ENCODE measurements at regions not wholly inside any gene's neighbourhood (a gene's known extent, or its start where the extent isn't known, plus 50 kb on each side); places are given as distances from the start of the nearest gene placed in this dataset.

DNA sequence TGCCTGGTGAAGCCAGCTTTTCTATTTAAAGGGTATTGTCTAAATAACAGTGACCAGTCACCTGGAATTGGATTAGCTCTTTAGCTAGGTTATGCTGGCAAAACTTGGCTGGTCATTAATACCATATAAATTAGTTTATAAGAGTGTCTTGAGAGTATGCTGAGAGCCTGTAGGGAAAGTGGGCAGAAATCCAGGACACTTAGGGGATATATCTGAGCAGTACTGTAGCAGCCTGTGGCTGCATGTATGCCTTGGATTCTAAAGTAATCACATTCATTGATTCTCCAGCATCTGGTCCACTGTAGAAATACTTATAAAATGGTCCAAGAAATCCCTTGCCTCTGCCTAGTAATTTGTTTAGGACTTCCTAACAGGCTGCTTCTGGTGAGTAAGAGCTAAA is 288.9 kb upstream of the DMAC1 start:
- DNase-seq (ENCODE audit: low read depth in 2 of 2) = no peak

DNA sequence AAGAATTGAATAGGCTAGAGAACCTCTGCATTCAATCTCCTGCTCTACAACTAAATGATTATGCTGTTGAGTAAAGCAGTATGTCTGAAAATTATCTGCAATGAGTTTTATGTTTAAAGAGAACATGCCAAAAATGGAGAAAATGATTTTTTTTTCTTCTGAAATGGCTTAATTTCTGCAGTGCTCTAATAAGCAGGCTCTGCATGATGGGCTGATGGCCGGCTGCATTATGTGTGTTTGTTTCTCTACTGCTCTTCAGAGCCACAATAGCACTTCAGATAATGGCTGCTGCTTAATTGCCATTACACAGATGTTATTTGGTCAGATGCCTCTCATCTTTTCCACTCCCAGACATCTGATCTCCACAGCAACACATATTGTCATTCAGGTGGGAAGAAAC is 286.4 kb upstream of the DMAC1 start:
- no peak for DNase-seq (ENCODE audit: low read depth in 2 of 2)

DNA sequence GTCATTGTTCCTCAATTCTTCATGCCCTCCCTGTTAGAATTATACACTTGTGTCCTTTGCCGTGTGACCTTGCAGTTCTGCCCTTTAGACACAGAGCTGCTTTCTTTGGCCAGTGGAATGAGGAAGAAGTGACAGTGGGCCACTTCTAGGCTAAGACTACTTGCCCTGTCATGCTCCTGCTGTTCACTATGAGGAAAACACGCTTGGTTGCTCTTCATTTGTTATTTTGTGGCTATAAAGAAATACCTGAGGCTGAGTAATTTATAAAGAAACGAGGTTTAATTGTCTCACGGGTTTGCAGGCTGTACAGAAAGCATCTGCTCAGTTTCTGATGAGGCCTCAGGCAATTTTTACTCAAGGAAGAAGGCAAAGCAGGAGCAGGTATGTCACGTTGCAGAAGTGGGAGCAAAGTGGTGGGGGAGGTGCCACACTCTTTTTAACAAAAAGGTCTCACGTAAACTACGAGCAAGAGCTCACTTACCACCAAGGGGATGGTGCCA is 279.1 kb upstream of the DMAC1 start:
- DNase-seq (ENCODE audit: low read depth in 2 of 2) = no peak

DNA sequence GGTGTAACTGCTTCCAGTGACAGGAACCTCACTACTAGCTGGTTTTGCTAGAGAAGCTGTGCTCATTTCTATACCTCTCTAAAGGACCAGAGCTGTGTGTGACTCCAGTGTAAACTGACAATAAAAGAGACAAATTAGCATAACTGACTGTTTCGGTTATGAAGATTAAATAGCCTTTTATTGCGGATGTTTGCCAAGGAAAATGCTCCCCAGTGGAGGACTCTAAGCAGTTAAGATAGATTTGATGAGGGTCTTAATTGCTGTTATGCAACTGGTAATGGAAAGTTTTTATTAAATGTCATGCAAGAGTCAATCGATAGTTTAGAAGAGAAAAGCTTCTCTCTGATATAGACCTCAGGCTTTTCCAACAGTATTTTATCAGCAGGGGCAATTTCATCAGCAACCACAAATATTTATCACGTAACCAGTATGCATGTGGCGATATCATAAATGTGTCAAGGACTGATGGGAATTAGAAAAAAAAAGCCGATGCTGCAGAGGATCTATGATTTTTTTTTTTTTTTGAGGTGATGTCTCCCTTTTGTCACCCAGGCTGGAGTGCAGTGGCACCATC is 275.2 kb upstream of the DMAC1 start:
- no peak for DNase-seq (ENCODE audit: low read depth in 2 of 2)

DNA sequence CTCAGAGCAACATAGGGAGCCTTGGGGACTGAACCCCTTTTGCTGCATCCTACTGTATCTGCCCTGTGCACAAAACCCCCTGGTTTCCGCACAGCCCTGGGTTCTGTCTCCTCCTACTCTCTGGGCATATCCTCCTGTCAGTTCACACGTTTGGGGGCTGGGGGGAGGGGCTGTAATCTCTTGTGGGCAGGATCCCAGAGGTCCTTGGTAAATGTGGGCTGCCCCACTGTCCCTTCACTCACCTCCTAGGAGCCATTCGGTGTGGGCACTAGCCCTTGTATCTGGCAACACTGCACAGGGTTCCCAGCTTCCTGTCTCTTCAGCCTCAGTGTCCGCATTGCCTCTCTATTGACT is 271.8 kb upstream of the DMAC1 start:
- DNase-seq (ENCODE audit: low read depth in 2 of 2) = no peak

DNA sequence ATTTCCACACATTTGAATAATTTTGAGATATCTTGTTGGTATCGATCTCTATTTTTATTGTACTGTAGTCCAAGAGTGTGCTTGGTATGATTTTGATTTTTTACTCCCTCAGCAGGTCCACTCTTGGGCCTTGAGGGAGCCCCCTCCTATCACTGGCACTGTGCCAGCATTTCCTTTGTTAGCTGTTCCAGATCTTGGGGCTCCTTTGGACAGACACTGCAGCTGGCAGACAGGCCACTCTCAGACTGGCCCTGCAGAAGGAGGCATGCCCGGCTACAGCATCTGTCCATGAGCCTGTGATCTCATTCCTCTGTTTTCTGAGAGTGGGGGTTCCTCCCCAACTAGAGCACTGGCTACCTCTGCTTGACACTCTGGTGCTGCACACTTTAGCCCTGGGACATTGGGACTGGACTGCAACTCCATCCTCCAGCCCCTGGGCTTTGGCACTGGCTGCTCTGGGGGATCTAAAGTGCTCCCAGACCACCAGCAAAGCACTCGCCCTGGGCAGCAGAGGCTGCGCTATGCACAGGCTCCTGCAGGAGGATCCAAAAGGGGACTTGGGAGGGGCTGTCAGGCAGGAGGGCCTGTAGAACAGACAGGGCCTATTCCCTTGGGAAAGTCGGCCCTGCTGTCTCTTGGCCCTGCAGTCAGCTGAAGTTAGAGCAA is 271.3 kb upstream of the DMAC1 start:
- DNase-seq (ENCODE audit: low read depth in 2 of 2) = no peak

DNA sequence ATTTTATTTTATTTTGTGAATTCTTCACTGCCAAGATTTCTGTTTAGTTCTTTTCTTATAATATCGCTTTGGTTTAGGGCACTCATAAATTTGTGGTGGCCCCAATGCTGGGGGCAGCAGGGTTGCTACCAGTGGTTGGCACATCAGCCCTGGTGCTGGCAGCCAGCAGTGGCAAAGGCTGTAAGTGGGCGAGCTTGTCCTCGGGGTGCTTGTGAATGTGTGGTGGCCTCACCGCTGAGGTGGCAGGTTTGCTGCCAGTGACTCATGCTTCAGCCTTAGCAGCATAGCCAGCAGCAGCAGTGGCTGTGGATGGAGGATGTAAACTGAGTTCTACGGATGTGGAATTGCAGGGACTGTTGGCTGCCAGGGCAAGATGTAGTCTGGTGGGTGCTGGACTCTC is 262.9 kb upstream of the DMAC1 start:
- DNase-seq (ENCODE audit: low read depth in 2 of 2) = no peak

DNA sequence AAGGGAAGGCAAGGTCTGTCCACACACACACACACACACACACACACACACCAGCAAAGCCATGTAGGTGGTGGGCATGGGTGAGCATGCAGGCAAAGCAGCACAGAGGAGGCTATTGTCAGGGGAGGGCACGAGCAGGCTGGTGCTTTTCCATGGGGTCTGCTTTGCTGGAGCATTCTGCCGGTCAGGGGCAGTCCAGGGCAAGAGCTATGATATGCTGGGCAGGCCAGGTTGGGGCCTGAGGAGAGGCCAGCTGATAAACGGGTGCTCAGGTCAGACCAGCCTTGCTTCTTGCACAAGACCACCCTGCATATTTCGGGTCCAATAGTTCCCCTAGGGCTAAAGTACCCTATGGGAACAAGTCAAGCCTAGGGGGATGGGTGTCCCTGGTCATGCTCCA is 253.9 kb upstream of the DMAC1 start:
- no peak for DNase-seq (ENCODE audit: low read depth in 2 of 2)

DNA sequence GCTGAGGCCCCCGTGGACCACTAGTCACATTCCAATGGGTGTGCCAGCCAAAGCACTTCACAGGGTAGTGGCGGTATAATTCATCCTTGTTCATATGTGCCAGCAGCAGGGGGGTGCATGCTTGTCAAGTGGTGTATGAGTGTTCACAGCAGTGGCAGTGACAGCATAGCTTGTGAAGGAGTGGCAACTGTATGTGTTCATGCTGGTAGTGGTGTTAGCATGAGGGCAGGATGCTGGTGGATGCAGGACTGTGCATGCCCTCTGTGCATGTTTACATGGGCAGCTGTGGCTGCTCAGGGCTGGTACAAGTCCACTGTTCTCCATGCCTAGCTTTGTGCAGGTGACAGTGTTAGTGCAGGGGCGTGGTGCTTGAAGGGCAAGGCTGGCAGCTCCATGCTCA is 253.4 kb upstream of the DMAC1 start:
- no peak for DNase-seq (ENCODE audit: low read depth in 2 of 2)

DNA sequence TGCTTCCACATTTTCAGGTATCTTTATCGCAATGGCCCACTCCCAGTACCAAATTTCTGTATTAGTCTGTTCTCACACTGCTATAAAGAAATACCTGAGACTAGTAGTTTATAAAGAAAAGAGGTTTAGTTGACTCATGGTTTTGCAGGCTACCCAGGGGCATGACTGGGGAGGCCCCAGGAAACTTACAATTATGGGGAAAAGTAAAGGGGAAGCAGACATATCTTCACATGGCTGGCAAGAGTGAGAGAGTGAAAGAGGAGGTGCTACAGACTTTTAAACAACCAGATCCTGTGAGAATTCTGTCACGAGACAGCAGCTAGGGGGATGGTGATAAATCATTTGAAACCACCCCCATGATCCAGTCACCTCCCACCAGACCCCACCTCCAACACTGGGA is 238.2 kb upstream of the DMAC1 start:
- DNase-seq (ENCODE audit: low read depth in 2 of 2) = no peak

DNA sequence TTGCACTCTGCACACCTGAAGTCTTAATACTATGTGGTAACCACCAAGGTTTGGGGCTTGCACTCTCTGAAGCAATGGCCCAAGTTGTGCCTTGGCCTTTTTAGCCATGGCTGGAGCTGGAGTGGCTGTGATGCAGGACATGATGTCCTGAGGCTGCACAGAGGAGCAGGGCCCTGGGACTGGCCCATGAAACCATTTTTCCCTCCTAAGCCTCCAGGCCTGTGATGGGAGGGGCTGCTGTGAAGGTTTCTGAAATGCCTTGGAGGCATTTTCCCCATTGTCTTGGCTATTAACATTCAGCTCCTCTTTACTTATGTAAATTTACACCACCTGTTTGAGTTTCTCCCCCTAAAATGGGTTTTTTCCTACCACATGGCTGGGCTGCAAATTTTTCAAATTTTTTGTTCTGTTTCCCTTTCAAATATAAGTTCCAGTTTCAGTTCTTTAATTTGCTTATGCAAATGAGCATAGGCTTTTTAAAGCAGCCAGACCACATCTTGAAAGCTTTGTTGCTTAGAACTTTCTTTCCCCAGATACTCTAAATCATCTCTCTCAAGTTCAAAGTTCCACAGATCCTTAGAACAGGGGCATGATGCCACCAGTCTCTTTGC is 237.4 kb upstream of the DMAC1 start:
- DNase-seq (ENCODE audit: low read depth in 2 of 2) = no peak

DNA sequence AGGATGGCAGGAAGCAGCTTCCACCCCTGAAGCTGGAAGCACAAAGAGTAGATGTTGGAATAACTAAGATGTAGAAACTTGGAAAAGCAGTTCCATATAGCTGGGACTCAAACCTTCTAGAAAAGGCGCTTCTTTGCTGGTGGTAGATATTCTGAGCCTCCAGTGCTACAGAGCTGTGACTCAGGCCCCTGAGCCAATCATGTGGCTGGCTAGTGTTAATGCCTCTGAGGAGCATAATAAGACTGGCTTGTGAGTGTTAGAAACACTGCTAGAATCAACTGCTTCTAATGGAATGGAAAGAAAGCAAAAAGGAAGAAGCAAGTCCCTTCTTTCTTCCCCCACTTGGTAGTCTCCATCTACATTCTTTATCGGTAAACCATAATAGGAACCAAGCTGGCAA is 234.2 kb upstream of the DMAC1 start:
- DNase-seq (ENCODE audit: low read depth in 2 of 2) = no peak

DNA sequence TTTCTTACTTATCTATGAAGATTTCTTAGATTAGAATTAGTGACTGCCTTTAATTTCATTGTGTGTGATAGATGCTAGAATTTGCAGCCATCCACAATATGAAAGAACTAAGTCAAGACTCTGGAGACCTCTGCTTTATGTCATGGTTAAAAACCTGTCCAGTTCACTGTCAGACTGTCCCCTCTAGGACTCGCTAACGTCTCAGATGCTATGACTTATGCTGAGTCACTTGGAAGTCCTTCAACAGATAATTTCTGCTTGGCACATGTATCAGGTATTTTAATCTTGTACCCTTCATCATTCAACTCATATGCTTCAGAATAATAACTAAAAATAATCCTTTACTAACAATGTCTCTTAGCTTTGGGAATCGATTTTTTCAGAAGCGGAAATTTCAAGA is 230.5 kb upstream of the DMAC1 start:
- no peak for DNase-seq (ENCODE audit: low read depth in 2 of 2)

DNA sequence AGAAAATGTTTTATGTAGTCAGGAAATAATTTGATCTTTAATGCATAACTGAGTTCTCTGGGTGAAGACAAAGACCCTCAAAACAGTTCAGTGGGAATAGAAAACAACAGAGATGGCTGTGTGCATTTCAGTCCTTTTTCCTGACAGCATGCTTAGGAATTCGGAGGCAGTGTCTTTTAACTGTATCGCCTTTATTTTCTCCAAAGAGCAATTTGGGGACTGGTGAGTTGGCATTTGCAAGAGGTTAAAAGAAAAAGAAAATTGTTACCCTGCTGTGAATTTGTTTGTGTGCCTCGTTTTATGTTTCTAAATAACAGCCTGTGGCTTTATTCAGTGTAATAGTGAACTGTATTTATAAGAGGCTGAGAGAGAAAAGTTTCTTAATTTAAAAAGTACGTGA is 227.8 kb upstream of the DMAC1 start:
- DNase-seq (ENCODE audit: low read depth in 2 of 2) = no peak

DNA sequence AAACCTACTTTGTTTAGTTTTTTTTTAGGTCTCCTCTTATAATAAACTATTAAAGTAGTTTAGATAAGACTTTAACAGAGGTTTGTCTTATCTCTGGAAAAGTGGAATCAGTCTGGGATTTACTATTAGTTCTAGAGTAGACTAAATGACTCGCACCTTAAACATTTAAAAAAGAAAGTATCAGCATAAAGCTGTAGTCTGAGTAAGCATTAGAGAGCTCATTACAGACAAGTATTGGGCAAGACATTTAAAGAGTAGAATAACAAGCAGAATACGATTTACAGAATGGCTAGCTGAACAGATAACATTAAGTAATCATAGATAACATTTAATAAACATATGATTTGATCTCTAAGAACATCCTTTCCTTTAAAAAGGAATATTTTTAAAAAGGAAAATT is 226.0 kb upstream of the DMAC1 start:
- DNase-seq (ENCODE audit: low read depth in 2 of 2) = no peak

DNA sequence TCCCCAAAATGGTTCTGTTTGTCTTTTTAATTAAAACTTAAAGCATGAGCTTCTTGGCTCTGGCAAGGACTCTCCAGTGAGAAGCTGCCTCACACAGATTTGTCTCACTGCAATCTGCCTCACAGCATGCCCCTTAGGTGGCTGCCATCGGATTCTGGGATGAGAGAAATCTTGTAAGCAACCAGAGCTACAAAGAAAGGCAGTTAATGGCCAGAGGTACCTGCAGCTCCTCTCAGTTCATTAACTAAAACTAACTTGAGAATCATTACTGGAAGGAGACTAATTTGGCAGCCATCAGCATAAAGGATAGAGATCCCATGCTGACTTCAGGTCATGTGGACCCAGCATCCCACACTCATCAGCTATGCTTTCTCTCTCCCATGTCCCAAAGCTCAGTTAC is 220.6 kb upstream of the DMAC1 start:
- DNase-seq (ENCODE audit: low read depth in 2 of 2) = no peak

DNA sequence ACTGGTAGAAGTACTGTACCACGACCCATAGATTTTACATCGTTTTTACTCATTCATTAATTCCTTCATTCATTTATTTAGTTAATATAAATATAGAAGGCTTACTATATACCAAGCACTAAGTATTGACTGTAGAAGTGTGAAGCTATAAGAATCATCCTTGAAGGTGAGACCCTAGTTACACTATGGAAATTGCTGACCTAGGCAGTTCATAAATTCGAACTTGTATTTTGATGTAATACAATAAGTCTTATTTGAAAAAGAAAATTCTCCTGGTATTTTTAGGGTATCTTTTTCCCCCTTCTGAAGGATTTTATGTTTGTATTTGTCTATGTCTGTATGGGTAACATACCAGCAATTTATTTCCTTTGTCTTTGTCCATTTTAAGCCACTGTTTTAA is 220.1 kb upstream of the DMAC1 start:
- no peak for DNase-seq (ENCODE audit: low read depth in 2 of 2)

DNA sequence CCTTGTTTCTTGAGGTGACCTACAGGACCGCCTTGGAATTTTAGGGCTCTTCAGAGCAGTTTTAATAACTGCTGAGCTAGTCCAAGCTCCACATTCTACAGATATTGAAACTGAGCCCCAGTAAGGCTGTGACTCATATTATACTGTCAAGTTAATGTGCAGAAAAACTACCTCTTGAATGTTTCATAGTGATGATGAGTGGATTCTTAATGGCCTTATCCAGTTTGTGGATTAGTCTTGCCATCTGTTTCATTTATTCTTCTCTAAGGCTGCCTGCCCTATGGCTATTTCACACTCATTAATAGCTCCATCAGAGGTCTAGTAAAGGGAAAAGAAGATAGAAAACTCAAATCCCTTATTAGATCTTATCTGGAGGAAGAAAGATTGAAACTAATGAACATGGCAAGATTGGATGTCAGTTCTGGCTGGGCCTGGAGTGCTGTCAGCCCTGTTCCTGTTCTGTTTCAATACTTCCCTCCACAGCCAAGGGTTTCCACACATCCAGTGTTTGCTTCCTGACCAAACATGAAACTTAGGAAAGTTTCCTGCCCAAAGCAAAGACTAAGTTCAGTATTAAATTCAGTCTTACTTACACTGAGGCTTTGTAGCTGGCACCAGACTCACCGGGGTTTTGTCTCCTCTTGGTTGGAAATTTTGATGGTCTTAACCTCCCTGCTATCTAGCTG is 215.6 kb upstream of the DMAC1 start:
- DNase-seq (ENCODE audit: low read depth in 2 of 2) = no peak

DNA sequence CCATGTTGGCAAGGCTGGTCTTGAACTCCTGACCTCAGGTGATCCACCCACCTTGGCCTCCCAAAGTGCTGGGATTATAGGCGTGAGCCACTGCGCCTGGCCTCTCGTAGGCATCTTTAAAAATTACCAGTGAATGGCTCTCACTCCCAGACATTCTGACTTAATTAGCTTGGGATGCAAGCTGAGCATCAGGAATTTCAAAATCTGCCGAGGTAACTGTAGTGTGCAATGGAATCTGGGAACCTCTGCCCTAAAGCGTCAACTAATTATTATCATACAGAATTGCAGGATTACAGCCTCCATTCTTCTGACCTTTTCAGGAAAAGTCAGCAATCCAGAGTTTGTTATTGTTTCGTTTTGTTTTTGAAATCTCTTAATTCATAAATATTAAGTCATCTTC is 213.4 kb upstream of the DMAC1 start:
- no peak for DNase-seq (ENCODE audit: low read depth in 2 of 2)

DNA sequence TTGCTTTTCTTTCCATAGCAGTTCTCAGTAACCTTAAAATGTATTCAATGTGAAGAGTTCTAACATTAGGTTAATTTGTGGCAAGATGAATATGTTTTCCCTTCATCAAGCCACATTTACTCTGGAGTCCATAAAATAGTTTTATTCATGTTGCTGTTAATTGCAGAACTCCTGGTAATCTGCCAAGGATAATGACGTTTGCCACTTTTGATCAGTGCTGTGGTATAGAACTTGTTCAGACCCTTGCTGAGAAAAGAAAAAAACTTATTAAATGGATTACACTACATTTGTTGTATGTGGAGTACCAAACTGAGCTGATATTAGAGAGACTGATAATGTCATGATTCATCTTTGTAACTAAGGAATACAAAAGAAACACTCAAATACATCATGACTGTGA is 212.4 kb upstream of the DMAC1 start:
- no peak for DNase-seq (ENCODE audit: low read depth in 2 of 2)

DNA sequence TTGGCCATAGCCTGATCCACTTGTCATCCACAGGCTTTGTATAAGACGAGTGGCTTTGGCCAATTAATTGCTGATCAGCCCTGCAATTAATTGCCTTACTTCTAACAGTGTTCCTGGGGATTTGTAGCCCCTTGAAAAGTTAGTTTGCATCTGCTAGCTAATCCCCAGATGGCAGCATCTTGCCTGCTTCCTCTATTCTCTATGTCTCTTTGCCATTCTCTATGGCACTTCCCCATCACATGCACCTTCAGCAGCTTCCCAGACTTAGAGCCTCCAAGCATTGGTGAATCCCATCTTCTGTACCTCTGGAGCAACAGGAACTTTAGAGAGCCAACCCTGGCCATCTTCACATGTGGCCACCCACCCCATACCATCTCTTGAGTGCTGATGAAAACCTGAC is 197.0 kb upstream of the DMAC1 start:
- DNase-seq (ENCODE audit: low read depth in 2 of 2) = no peak

DNA sequence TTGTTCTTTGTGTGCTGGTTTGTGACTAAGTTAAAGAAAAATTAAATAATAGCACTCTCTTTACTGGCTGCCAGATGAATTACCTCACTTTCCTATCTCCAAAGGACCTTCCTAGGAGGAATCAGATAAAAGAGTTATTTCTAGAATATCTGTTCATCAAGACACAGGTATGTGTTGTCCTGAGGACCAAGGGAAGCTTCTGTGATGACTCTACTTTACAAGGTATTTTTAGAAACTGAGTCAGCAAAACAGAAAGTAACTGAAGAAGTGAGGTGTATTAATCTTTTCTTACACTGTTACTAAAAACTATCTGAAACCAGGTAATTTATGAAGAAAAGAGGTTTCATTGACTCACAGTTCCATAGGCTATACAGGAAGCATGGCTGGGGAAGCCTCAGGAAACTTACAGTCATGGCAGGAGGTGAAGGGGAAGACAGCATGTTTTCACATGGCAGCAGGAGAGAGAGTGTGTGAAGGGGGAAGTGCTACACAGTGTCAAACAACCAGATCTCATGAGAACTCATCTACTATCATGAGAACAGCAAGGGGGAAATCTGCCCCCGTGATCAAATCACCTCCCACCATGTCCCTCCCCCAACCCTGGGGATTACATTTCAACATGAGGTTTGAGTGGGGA is 189.2 kb upstream of the DMAC1 start:
- no peak for DNase-seq (ENCODE audit: low read depth in 2 of 2)

DNA sequence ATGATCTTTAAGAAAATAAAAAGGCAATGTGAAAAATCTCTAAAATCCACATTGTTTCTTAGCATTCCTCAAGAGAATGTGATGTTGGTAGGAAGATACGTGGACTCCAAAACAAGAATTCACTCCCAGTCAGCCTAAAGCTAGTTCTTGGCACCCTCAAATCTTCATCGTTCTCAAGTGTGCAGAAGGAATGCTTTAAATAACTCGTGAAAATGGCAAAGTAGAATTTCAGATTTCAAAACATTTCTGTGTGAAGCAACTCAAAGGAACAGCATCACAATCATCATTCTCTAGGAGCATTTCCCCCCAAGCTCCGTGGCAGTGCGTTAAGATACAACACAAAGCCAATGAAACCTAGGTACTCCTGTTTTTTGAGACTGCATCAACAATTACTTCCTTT is 185.1 kb upstream of the DMAC1 start:
- no peak for DNase-seq (ENCODE audit: low read depth in 2 of 2)

Data from stimulated activated CD4-positive, alpha-beta T cell treated with anti-CD3 and anti-CD28 coated beads, Interleukin-1b, Interleukin-23, amount 100 ng/mL, for 4 hours (primary cell).